ENCODE measurements at regions not wholly inside any gene's neighbourhood (a gene's known extent, or its start where the extent isn't known, plus 50 kb on each side); places are given as distances from the start of the nearest gene placed in this dataset.
"Not testable (repeated sequence)": the region's sequence is repeated elsewhere in the genome, so short reads cannot be mapped to it uniquely, and the experiment has no call there.

GRCh38 chr9:90724112-90724511 is 77.5 kb upstream of the SYK start:
- TF ChIP-seq CTCF (conservative IDR thresholded peaks at IDR 0.05): no peak
- H3K27ac ChIP-seq: no peak overlapping the region

- H3K27ac ChIP-seq: no peak overlapping the region
- TF ChIP-seq CTCF (conservative IDR thresholded peaks at IDR 0.05): no peak
Observed at GRCh38 chr9:90722071-90722470, 79.4 kb upstream of the DIRAS2 start.

GRCh38 chr9:90720621-90721265 is 78.1 kb upstream of the DIRAS2 start:
- no peak for TF ChIP-seq CTCF (conservative IDR thresholded peaks at IDR 0.05)
- H3K27ac ChIP-seq: no peak overlapping the region

GRCh38 chr9:90706230-90706629 is 63.6 kb upstream of the DIRAS2 start:
- no peak for TF ChIP-seq CTCF (conservative IDR thresholded peaks at IDR 0.05)
- no peak overlapping the region for H3K27ac ChIP-seq

GRCh38 chr9:90702441-90702955 is 59.9 kb upstream of the DIRAS2 start:
- H3K27ac ChIP-seq: no peak overlapping the region

GRCh38 chr9:90698871-90699440 is 56.3 kb upstream of the DIRAS2 start:
- no peak overlapping the region for H3K27ac ChIP-seq
- no peak for TF ChIP-seq CTCF (conservative IDR thresholded peaks at IDR 0.05)

More at GRCh38 chr9:90702441-90702955, 59.9 kb upstream of the DIRAS2 start:
- no peak for TF ChIP-seq CTCF (conservative IDR thresholded peaks at IDR 0.05)

- no peak overlapping the region for H3K27ac ChIP-seq
- TF ChIP-seq CTCF (conservative IDR thresholded peaks at IDR 0.05): no peak
Observed at GRCh38 chr9:90697808-90698207, 55.2 kb upstream of the DIRAS2 start.

GRCh38 chr9:90694187-90694586 is 51.6 kb upstream of the DIRAS2 start:
- H3K27ac ChIP-seq: not testable (repeated sequence)
